ENCODE measurements at regions not wholly inside any gene's neighbourhood (a gene's known extent, or its start where the extent isn't known, plus 50 kb on each side); places are given as distances from the start of the nearest gene placed in this dataset.
"Not testable (repeated sequence)": the region's sequence is repeated elsewhere in the genome, so short reads cannot be mapped to it uniquely, and the experiment has no call there.

GRCh38 chr20:50450493-50450826 is 59.7 kb upstream of the PTPN1 start:
- intact Hi-C loops (cut with DNase I): loop anchor here in 1 of 2 donors (10.0 kb wide), 1 partner anchor 56 kb away; no protein-coding TSS in a partner anchor
- ATAC-seq (peak in 1 of 2 donors; percentile 9), DNase-seq (no peak)

- DNase-seq: peak; percentile 53
- peak; percentile 58 to 66 for ATAC-seq
- intact Hi-C loops (cut with DNase I): loop anchor here in 1 of 2 donors (10.0 kb wide), 1 partner anchor 56 kb away; no protein-coding TSS in a partner anchor
Observed at GRCh38 chr20:50450881-50451752, 59.1 kb upstream of the PTPN1 start.

GRCh38 chr20:50451792-50452425 is 58.3 kb upstream of the PTPN1 start:
- not testable (repeated sequence) for DNase-seq, ATAC-seq
- intact Hi-C loops (cut with DNase I): loop anchor here in 1 of 2 donors (10.0 kb wide), 1 partner anchor 57 kb away; no protein-coding TSS in a partner anchor

- DNase-seq: no peak
- intact Hi-C loops (cut with DNase I): loop anchor here in 1 of 2 donors (10.0 kb wide), 1 partner anchor 59 kb away; no protein-coding TSS in a partner anchor
- ATAC-seq: no peak
Observed at GRCh38 chr20:50453533-50454244, 56.5 kb upstream of the PTPN1 start.

- not testable (repeated sequence) for ATAC-seq, DNase-seq
- intact Hi-C loops (cut with DNase I): loop anchor here (5.0 to 10.0 kb wide), 2 partner anchors 38 to 60 kb away; no protein-coding TSS in a partner anchor
Observed at GRCh38 chr20:50455245-50455644, 54.9 kb upstream of the PTPN1 start.

GRCh38 chr20:50455656-50456451 is 54.3 kb upstream of the PTPN1 start:
- intact Hi-C loops (cut with DNase I): loop anchor here (5.0 to 10.0 kb wide), 2 partner anchors 39 to 61 kb away; no protein-coding TSS in a partner anchor
- peak; percentile 34 to 48 for ATAC-seq
- peak; percentile 68 for DNase-seq

- intact Hi-C loops (cut with DNase I): loop anchor here (5.0 to 10.0 kb wide), 2 partner anchors 39 to 62 kb away; no protein-coding TSS in a partner anchor
- ATAC-seq: no peak
Observed at GRCh38 chr20:50456452-50457324, 53.5 kb upstream of the PTPN1 start.

DNA sequence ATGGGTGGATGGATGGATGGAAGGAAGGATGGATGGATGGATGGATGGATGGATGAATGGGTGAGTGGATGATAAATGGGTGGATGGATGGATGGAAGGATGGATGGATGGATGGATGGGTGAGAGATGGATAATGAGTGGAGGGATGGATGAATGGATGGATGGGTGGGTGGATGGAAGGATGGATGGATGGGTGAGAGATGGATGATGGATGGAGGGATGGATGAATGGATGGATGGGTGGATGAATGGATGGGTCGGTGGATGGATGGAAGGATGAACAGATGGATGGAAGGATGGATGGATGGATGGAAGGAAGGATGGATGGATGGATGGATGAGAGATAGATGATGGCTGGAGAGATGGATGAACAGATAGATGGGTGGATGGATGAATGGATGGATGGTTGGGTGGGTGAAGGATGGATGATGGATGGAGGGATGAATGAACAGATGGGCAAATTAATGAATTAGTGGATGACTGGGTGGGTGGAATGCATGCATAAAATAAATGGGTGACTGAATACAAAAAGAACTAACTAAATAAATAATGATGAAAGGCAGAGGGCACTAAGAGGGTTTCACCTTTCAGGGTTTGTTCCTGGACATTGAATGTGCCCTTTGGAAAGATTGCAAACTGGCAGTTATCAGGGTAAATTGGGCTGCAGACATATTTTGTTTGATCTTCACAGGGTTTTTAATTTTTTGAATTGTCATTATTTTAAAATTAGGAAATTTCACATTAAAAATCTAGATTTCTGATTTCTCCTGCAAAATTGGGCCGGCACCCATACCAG is 50.9 kb upstream of the PTPN1 start:
- intact Hi-C loops (cut with DNase I): loop anchor here (5.0 to 10.0 kb wide), 2 partner anchors 42 to 65 kb away; no protein-coding TSS in a partner anchor
- DNase-seq (no peak), ATAC-seq (no peak)

More at GRCh38 chr20:50456452-50457324, 53.5 kb upstream of the PTPN1 start:
- DNase-seq: no peak

GRCh38 chr20:50460115-50460607 is 50.0 kb upstream of the PTPN1 start:
- intact Hi-C loops (cut with DNase I): loop anchor here in 1 of 2 donors (5.0 to 10.0 kb wide), 3 partner anchors 63 to 185 kb away; no protein-coding TSS in a partner anchor
- ATAC-seq (peak in 1 of 2 donors; percentile 3), DNase-seq (no peak)

Data from left cardiac atrium (tissue), 4 donors.